GM21526 (cell line): ENCODE measurements at regions not wholly inside any gene's neighbourhood (a gene's known extent, or its start where the extent isn't known, plus 50 kb on each side); places are given as distances from the start of the nearest gene placed in this dataset.

Source experiments
- ATAC-seq: cut with Tn5 transposase; IDR thresholded peaks from one replicate; pipeline ENCODE4 v1.9.1; 2021; ENCODE audit warnings: moderate library complexity; ENCODE audit not compliant: unreplicated experiment, low FRiP score

GRCh38 chr12:88411689-88412088, 168.6 kb downstream of the KITLG start:
- ATAC-seq = no peak

GRCh38 chr12:88413646-88414045, 166.6 kb downstream of the KITLG start:
- ATAC-seq = no peak

GRCh38 chr12:88416155-88416554, 164.1 kb downstream of the KITLG start:
- no peak for ATAC-seq

GRCh38 chr12:88416786-88417185, 163.5 kb downstream of the KITLG start:
- ATAC-seq = no peak

GRCh38 chr12:88417531-88417930, 162.7 kb downstream of the KITLG start:
- no peak for ATAC-seq

GRCh38 chr12:88418856-88419497, 161.3 kb downstream of the KITLG start:
- ATAC-seq = no peak

GRCh38 chr12:88419794-88420193, 160.5 kb downstream of the KITLG start:
- ATAC-seq = no peak

GRCh38 chr12:88420457-88420856, 159.8 kb downstream of the KITLG start:
- ATAC-seq = no peak

- no peak for ATAC-seq
Observed at GRCh38 chr12:88424791-88425730, 155.2 kb downstream of the KITLG start.

- ATAC-seq = no peak
Observed at GRCh38 chr12:88428350-88428749, 151.9 kb downstream of the KITLG start.

- no peak for ATAC-seq
Observed at GRCh38 chr12:88431246-88431645, 149.0 kb downstream of the KITLG start.

- no peak for ATAC-seq
Observed at GRCh38 chr12:88432531-88433490, 147.5 kb downstream of the KITLG start.

GRCh38 chr12:88433997-88434703, 146.1 kb downstream of the KITLG start:
- peak; percentile 86 for ATAC-seq

- no peak for ATAC-seq
Observed at GRCh38 chr12:88435334-88436076, 144.8 kb downstream of the KITLG start.

GRCh38 chr12:88437226-88437625, 143.0 kb downstream of the KITLG start:
- no peak for ATAC-seq
